ENCODE measurements at regions not wholly inside any gene's neighbourhood (a gene's known extent, or its start where the extent isn't known, plus 50 kb on each side); places are given as distances from the start of the nearest gene placed in this dataset.
A peak's percentile ranks its signal among the peaks of the same experiment; 100 is the strongest.

GRCh38 chr6:125665295-125665814 lies 84.1 kb upstream of the HEY2 start:
- Mint-ChIP-seq H3K4me3 (no peak overlapping the region), H3K9me3 (no peaks in the 10 kb centered on the region), H3K36me3 (no peaks in the 10 kb centered on the region), H3K27me3 (ENCODE audit: low read depth) (no peaks in the 10 kb centered on the region), H3K27ac (no peak overlapping the region), H3K4me1 (peaks cover 11% of the 10 kb centered on the region)
- DNase-seq (ENCODE audit: low spot score in 2 of 2, unreplicated experiment in 2 of 2), result no peak
- TF ChIP-seq, protein P1, sequence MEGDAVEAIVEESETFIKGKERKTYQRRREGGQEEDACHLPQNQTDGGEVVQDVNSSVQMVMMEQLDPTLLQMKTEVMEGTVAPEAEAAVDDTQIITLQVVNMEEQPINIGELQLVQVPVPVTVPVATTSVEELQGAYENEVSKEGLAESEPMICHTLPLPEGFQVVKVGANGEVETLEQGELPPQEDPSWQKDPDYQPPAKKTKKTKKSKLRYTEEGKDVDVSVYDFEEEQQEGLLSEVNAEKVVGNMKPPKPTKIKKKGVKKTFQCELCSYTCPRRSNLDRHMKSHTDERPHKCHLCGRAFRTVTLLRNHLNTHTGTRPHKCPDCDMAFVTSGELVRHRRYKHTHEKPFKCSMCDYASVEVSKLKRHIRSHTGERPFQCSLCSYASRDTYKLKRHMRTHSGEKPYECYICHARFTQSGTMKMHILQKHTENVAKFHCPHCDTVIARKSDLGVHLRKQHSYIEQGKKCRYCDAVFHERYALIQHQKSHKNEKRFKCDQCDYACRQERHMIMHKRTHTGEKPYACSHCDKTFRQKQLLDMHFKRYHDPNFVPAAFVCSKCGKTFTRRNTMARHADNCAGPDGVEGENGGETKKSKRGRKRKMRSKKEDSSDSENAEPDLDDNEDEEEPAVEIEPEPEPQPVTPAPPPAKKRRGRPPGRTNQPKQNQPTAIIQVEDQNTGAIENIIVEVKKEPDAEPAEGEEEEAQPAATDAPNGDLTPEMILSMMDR (IDR thresholded peaks at IDR 0.05; ENCODE audit: unreplicated experiment), result no peak

DNA sequence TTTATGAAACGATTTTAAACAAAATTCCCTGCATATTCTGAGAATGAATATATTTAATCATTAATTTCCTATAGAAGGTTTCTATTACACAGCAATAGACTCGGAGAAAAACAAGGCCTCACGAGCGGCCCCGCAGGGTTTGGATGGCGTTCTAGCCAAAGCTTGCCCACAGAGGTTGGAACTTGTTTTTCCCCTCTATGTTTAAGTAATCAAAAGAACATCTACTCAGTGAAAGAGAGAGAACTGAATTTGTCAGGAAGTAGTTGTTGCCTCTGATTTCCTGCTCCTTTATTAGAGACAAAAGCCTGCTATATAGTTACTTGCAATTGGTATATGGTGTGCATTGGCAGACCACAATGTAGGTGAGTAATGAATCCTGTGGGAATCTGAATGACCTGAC lies 82.1 kb upstream of the HEY2 start:
- H3K9me3 Mint-ChIP-seq, result no peaks in the 10 kb centered on the region
- no peak overlapping the region for H3K4me3 Mint-ChIP-seq
- H3K27ac Mint-ChIP-seq, result no peak overlapping the region
- H3K27me3 Mint-ChIP-seq (ENCODE audit: low read depth), result no peaks in the 10 kb centered on the region
- DNase-seq (ENCODE audit: low spot score in 2 of 2, unreplicated experiment in 2 of 2), result no peak
- no peaks in the 10 kb centered on the region for H3K36me3 Mint-ChIP-seq
- H3K4me1 Mint-ChIP-seq, result peaks cover 17% of the 10 kb centered on the region
- TF ChIP-seq, protein P1 (IDR thresholded peaks at IDR 0.05; ENCODE audit: unreplicated experiment), result no peak

GRCh38 chr6:125668071-125668470 lies 81.4 kb upstream of the HEY2 start:
- no peaks in the 10 kb centered on the region for H3K27me3 Mint-ChIP-seq (ENCODE audit: low read depth)
- no peaks in the 10 kb centered on the region for H3K36me3 Mint-ChIP-seq
- H3K4me1 Mint-ChIP-seq, result peaks cover 12% of the 10 kb centered on the region
- H3K9me3 Mint-ChIP-seq, result no peaks in the 10 kb centered on the region
- DNase-seq (ENCODE audit: low spot score in 2 of 2, unreplicated experiment in 2 of 2), result no peak
- no peak overlapping the region for H3K27ac Mint-ChIP-seq
- TF ChIP-seq, protein P1 (IDR thresholded peaks at IDR 0.05; ENCODE audit: unreplicated experiment), result no peak
- H3K4me3 Mint-ChIP-seq, result no peak overlapping the region

DNA sequence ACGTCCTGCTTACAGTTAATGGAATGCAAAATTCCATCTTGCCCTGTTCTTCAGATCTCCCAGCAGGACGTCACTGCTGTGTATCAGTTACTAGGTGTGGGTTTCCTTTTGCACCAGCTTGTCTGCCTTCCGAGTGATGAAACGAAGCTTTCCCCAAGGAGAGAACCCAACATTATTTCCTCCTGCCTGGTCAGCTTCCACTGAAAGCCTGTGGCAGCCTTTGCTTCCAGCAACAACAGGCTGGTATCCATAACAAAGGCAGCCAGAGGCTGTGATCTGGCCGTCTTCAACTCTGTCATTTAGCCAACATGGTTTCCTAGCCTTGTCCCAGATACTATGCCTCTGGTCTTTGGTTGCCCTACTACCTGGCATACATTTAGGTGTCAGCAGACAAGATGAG lies 78.9 kb upstream of the HEY2 start:
- Mint-ChIP-seq H3K27me3 (ENCODE audit: low read depth) (no peaks in the 10 kb centered on the region), H3K4me1 (peaks cover 20% of the 10 kb centered on the region), H3K9me3 (no peaks in the 10 kb centered on the region), H3K27ac (no peak overlapping the region), H3K4me3 (no peak overlapping the region), H3K36me3 (no peaks in the 10 kb centered on the region)
- TF ChIP-seq, protein P1 (IDR thresholded peaks at IDR 0.05; ENCODE audit: unreplicated experiment), result no peak
- no peak for DNase-seq (ENCODE audit: low spot score in 2 of 2, unreplicated experiment in 2 of 2)

DNA sequence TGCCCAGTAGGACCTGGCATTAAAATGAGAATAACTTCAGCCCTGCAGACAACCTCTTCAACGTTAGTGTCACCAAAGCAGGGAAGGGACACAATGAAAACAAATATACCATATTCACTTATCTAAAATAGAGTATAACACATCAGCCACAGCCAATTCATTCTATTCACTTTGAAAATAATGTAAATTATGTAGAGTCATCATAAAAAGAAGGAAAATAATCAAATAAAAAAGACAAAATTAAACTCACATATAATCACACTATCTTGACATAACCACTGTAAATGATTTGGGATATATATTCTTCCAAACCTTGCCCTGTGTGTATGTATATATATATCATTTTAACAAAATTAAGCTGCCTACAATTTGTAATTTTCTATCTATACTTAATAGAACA lies 78.1 kb upstream of the HEY2 start:
- peaks cover 21% of the 10 kb centered on the region for H3K4me1 Mint-ChIP-seq
- H3K9me3 Mint-ChIP-seq, result no peaks in the 10 kb centered on the region
- DNase-seq (ENCODE audit: low spot score in 2 of 2, unreplicated experiment in 2 of 2), result no peak
- H3K27ac Mint-ChIP-seq, result no peak overlapping the region
- no peaks in the 10 kb centered on the region for H3K27me3 Mint-ChIP-seq (ENCODE audit: low read depth)
- H3K36me3 Mint-ChIP-seq, result no peaks in the 10 kb centered on the region
- TF ChIP-seq, protein P1 (IDR thresholded peaks at IDR 0.05; ENCODE audit: unreplicated experiment), result no peak
- no peak overlapping the region for H3K4me3 Mint-ChIP-seq

- no peaks in the 10 kb centered on the region for H3K9me3 Mint-ChIP-seq
- no peaks in the 10 kb centered on the region for H3K27me3 Mint-ChIP-seq (ENCODE audit: low read depth)
- no peaks in the 10 kb centered on the region for H3K36me3 Mint-ChIP-seq
- no peak for DNase-seq (ENCODE audit: low spot score in 2 of 2, unreplicated experiment in 2 of 2)
- peak overlapping the region; percentile 8 for H3K27ac Mint-ChIP-seq
- peaks cover 25% of the 10 kb centered on the region for H3K4me1 Mint-ChIP-seq
- no peak overlapping the region for H3K4me3 Mint-ChIP-seq
- TF ChIP-seq, protein P1 (IDR thresholded peaks at IDR 0.05; ENCODE audit: unreplicated experiment), result no peak
Observed at GRCh38 chr6:125674230-125674629, 75.2 kb upstream of the HEY2 start.
